Subcutaneous abdominal adipose tissue (tissue), 5 donors: ENCODE measurements at regions not wholly inside any gene's neighbourhood (a gene's known extent, or its start where the extent isn't known, plus 50 kb on each side); places are given as distances from the start of the nearest gene placed in this dataset.
"Not testable (repeated sequence)": the region's sequence is repeated elsewhere in the genome, so short reads cannot be mapped to it uniquely, and the experiment has no call there.

Source experiments
- H3K27ac ChIP-seq: one replicate; pipeline ENCODE4 v1.7.0; 2013; ENCODE audit warnings: low read depth, mild to moderate bottlenecking, inconsistent platforms, low read length, moderate library complexity
- H3K27me3 ChIP-seq, 5 donors: one replicate each; pipeline ENCODE4 v1.7.0; 2013; ENCODE audit warnings: low read length in 5 of 5, inconsistent platforms in 1 of 5; ENCODE audit not compliant: control insufficient read depth in 5 of 5, insufficient read depth in 4 of 5
- H3K36me3 ChIP-seq, 5 donors: one replicate each; pipeline ENCODE4 v1.7.0; 2013; ENCODE audit warnings: low read length in 5 of 5; ENCODE audit not compliant: control insufficient read depth in 5 of 5, insufficient read depth in 5 of 5
- H3K4me1 ChIP-seq, 5 donors: one replicate each; pipeline ENCODE4 v1.7.0; 2013; ENCODE audit warnings: low read length in 5 of 5, mild to moderate bottlenecking in 3 of 5, moderate library complexity in 1 of 5; ENCODE audit not compliant: control insufficient read depth in 5 of 5, insufficient read depth in 5 of 5
- H3K4me3 ChIP-seq, 5 donors: one replicate each; pipeline ENCODE4 v1.7.0; 2013; ENCODE audit warnings: low read length in 5 of 5, low read depth in 1 of 5
- H3K9ac ChIP-seq, 5 donors: one replicate each; pipeline ENCODE4 v1.7.0; 2013; ENCODE audit warnings: low read length in 5 of 5, mild to moderate bottlenecking in 4 of 5, moderate library complexity in 3 of 5
- H3K9me3 ChIP-seq, 5 donors: one replicate each; pipeline ENCODE4 v1.7.0; 2013; ENCODE audit warnings: low read length in 5 of 5; ENCODE audit not compliant: control insufficient read depth in 5 of 5
- donor health status: healthy.
- donor health status: healthy.
- donor health status: healthy.
- donor health status: healthy.
- donor health status: healthy.

DNA sequence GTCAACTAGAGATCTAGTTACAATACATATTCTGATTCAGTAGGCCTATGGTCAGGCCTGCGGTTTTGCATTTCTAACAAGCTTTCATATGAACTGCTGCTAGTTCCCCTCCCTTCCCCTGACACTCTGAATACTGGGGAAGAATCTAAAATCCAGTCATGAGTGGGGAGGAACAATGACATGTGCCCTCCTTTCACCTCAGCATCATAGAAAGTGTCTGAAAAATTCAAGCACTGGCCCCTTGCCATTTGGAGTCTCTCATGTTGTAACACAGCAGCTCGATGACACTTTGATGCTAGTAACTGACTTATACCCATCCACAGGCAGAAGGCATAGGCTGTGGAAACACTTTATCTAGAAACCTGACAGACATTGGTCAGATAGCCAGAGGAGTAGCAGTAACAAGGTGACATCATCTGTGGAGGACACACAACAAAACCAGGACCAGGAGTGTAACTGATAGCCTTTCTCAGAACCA, 161.9 kb upstream of the RASSF8 start:
- Histone ChIP-seq H3K4me1 (peaks cover 0 to 8% (median 0%) of the 10 kb centered on the region in 5 donors), H3K27ac (no peak overlapping the region), H3K9ac (no peak overlapping the region)

GRCh38 chr12:25797386-25797785, 161.1 kb upstream of the RASSF8 start:
- no peaks in the 10 kb centered on the region for H3K36me3 ChIP-seq
- H3K27ac ChIP-seq, result no peak overlapping the region
- H3K9me3 ChIP-seq, result no peaks in the 10 kb centered on the region
- H3K27me3 ChIP-seq, result no peaks in the 10 kb centered on the region
- H3K4me3 ChIP-seq, result no peak overlapping the region
- peaks cover 0 to 10% (median 0%) of the 10 kb centered on the region in 5 donors for H3K4me1 ChIP-seq
- H3K9ac ChIP-seq, result no peak overlapping the region

More for the DNA sequence above, 161.9 kb upstream of the RASSF8 start:
- Histone ChIP-seq H3K9me3 (no peaks in the 10 kb centered on the region), H3K4me3 (no peak overlapping the region), H3K36me3 (no peaks in the 10 kb centered on the region), H3K27me3 (no peaks in the 10 kb centered on the region)

DNA sequence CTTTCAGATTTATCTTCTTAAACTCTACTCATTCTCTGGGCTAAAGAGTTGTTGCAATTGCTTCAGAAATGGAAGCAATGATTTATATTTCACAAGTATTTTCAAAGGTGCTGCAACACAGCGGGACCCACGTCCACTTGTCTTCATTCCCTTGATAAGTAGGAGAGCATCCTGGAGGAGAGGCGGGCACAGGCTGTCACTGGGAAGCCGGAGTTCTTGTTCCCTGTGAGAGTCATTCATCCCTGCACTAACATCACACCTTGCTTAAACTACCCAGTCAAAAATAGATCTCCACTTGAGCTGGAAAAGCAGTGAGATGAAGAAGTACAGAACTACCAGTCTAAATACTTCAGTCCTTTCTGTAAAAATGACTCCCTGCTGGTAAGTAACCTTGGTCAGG, 160.5 kb upstream of the RASSF8 start:
- Histone ChIP-seq H3K27me3 (no peaks in the 10 kb centered on the region), H3K9ac (no peak overlapping the region), H3K4me1 (peaks cover 0 to 10% (median 0%) of the 10 kb centered on the region in 5 donors), H3K4me3 (no peak overlapping the region), H3K9me3 (no peaks in the 10 kb centered on the region), H3K27ac (no peak overlapping the region), H3K36me3 (no peaks in the 10 kb centered on the region)

DNA sequence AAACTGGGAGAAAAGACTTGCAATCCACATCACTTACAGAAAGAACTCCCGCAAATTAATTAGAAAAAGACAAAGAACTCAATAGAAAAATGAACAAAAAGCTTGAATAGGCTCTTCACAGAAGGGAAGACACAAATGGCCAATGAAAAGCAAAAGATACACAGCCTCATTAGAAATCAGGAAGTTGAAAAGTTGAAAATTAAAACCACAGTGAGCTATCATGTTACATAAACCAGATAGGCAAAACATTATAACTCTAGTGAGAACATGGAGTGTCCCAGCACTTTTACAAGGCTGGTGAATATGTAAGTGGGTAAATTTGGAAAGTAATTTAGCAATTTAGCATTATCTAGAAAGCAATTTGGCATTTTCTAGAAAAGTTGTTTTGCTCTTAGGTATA, 158.4 kb upstream of the RASSF8 start:
- peaks cover 0 to 5% (median 0%) of the 10 kb centered on the region in 5 donors for H3K4me1 ChIP-seq
- no peaks in the 10 kb centered on the region for H3K9me3 ChIP-seq
- no peak overlapping the region for H3K4me3 ChIP-seq
- H3K36me3 ChIP-seq, result no peaks in the 10 kb centered on the region
- H3K27ac ChIP-seq, result no peak overlapping the region
- no peak overlapping the region for H3K9ac ChIP-seq
- H3K27me3 ChIP-seq, result no peaks in the 10 kb centered on the region

DNA sequence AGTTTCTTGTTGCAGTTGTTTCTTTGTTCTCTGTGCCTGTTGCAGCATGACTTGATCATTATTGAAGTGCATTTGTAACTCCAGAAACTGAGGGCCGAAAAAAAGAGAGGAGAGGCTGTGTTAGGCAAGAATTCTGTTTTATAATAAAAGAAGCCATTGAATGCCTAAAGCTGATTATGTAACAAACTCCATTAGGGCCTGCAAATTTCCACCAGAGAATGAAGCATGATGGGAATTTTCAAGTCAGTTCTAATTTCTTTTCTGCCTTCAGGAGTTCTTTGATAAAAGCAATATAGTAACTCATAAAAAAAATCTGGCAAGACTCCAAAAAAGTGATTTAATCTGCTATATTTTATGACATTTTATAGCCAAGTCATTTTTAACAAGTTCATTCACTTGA, 156.7 kb upstream of the RASSF8 start:
- H3K9ac ChIP-seq, result no peak overlapping the region
- H3K27me3 ChIP-seq, result no peaks in the 10 kb centered on the region
- peaks cover 0 to 5% (median 0%) of the 10 kb centered on the region in 5 donors for H3K4me1 ChIP-seq
- H3K9me3 ChIP-seq, result no peaks in the 10 kb centered on the region
- H3K4me3 ChIP-seq, result no peak overlapping the region
- H3K36me3 ChIP-seq, result no peaks in the 10 kb centered on the region
- no peak overlapping the region for H3K27ac ChIP-seq

- Histone ChIP-seq H3K27me3 (no peaks in the 10 kb centered on the region), H3K4me3 (no peak overlapping the region), H3K4me1 (peaks cover 0 to 5% (median 0%) of the 10 kb centered on the region in 5 donors), H3K9ac (no peak overlapping the region), H3K36me3 (no peaks in the 10 kb centered on the region), H3K27ac (no peak overlapping the region), H3K9me3 (no peaks in the 10 kb centered on the region)
Observed at GRCh38 chr12:25802143-25802542, 156.3 kb upstream of the RASSF8 start.

DNA sequence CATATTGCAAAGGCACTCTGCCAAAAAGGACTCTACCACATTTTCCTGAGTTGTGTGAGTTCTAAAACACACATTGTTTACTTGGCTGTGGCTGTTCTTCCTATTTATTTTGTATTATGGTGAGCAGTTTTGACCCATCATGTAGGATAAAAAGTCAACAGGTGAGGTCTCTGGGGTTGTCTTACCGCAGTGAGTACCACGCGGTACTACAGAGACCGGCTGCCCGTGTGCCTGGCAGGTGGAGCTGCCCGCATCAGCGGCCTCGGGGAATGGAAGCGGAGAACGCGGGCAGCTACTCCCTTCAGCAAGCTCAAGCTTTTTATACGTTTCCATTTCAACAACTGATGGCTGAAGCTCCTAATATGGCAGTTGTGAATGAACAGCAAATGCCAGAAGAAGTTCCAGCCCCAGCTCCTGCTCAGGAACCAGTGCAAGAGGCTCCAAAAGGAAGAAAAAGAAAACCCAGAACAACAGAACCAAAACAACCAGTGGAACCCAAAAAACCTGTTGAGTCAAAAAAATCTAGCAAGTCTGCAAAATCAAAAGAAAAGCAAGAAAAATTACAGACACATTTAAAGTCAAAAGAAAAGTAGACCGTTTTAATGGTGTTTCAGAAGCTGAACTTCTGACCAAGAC, 155.3 kb upstream of the RASSF8 start:
- H3K4me3 ChIP-seq, H3K27ac ChIP-seq, H3K27me3 ChIP-seq, H3K4me1 ChIP-seq, H3K36me3 ChIP-seq, H3K9ac ChIP-seq, H3K9me3 ChIP-seq: not testable (repeated sequence)

DNA sequence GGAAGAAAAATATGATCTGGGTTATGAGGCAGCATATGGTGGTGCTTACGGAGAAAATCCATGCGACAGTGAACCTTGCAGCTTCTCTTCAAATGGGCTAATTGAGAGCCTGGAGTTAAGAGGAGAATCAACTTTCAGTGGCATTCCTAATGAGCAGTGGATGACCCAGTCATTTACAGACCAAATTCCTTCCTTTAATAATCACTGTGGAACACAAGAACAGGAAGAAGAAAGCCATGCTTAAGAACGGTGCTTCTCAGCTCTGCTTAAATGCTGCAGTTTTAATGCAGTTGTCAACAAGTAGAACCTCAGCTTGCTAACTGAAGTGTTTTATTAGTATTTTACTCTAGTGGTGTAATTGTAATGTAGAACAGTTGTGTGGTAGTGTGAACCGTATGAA, 154.2 kb upstream of the RASSF8 start:
- H3K9me3 ChIP-seq, result not testable (repeated sequence)

DNA sequence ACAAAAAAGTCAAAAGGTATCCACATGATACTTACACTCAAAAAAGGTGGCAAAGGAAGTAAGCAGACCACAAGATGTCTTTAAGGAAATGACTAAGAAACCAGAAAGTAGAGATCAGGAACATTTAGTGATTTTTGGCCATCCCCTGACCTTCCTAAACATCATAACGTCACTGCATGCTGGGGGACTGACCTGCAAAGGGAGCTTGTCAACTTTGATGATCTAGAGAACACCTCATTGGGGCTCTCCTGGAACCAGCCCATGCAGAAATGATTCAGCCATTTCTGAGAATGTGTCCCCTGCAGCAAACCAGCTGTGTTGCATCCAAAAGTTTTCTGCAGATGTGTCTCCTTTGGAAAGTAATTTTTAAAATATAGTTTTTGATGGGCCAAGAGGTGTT, 152.2 kb upstream of the RASSF8 start:
- no peak overlapping the region for H3K9ac ChIP-seq
- H3K4me3 ChIP-seq, result no peak overlapping the region
- H3K36me3 ChIP-seq, result no peaks in the 10 kb centered on the region
- no peak overlapping the region for H3K27ac ChIP-seq
- peaks cover 0 to 5% (median 0%) of the 10 kb centered on the region in 5 donors for H3K9me3 ChIP-seq
- H3K27me3 ChIP-seq, result no peaks in the 10 kb centered on the region
- peaks cover 0 to 5% (median 0%) of the 10 kb centered on the region in 5 donors for H3K4me1 ChIP-seq

More for the DNA sequence above, 154.2 kb upstream of the RASSF8 start:
- not testable (repeated sequence) for H3K4me3 ChIP-seq, H3K4me1 ChIP-seq, H3K27ac ChIP-seq, H3K27me3 ChIP-seq, H3K36me3 ChIP-seq, H3K9ac ChIP-seq

DNA sequence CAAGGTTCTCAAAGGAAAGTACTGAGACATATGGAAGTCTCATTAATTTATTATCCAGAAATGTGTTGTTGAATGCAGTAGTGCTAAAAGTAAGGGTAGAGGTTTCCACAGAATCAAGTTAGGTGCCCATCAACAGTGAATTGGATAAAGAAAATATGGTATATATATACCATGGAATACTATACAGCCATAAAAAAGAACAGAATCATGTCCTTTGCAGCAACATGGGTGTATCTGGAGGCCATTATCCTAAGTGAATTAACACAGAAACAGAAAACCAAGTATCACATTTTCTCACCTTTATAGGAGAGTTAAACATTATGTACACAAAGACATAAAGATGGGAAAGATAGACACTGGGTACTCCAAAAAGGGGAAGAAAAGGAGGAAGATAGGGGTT, 149.9 kb upstream of the RASSF8 start:
- Histone ChIP-seq H3K27me3 (no peaks in the 10 kb centered on the region), H3K4me1 (no peaks in the 10 kb centered on the region), H3K9me3 (peaks cover 0 to 5% (median 0%) of the 10 kb centered on the region in 5 donors), H3K4me3 (no peak overlapping the region), H3K36me3 (no peaks in the 10 kb centered on the region), H3K9ac (no peak overlapping the region), H3K27ac (no peak overlapping the region)
